ENCODE measurements at regions not wholly inside any gene's neighbourhood (a gene's known extent, or its start where the extent isn't known, plus 50 kb on each side); places are given as distances from the start of the nearest gene placed in this dataset.

- no peak overlapping the region for H3K4me3 ChIP-seq
- H3K4me1 ChIP-seq = no peaks in the 10 kb centered on the region
- intact Hi-C loops (cut with DNase I) = no loop called here
- no peak for DNase-seq (ENCODE audit: low spot score in 2 of 2)
- TF ChIP-seq CTCF (IDR thresholded peaks at IDR 0.05) = no peak
- H3K27me3 ChIP-seq = no peaks in the 10 kb centered on the region
- no peak overlapping the region for H3K27ac ChIP-seq
- H3K9me3 ChIP-seq = no peaks in the 10 kb centered on the region
- no peaks in the 10 kb centered on the region for H3K36me3 ChIP-seq
These were observed 81.8 kb upstream of the KITLG start for GRCh38 chr12:88662093-88662492.

- H3K27ac ChIP-seq = no peak overlapping the region
- no peaks in the 10 kb centered on the region for H3K27me3 ChIP-seq
- no peaks in the 10 kb centered on the region for H3K4me1 ChIP-seq
- H3K4me3 ChIP-seq = no peak overlapping the region
- TF ChIP-seq CTCF (IDR thresholded peaks at IDR 0.05) = no peak
- no peaks in the 10 kb centered on the region for H3K36me3 ChIP-seq
- no peak for DNase-seq (ENCODE audit: low spot score in 2 of 2)
- H3K9me3 ChIP-seq = no peaks in the 10 kb centered on the region
- intact Hi-C loops (cut with DNase I) = no loop called here
These were observed 77.7 kb upstream of the KITLG start for GRCh38 chr12:88658009-88658408.

- no peak for DNase-seq (ENCODE audit: low spot score in 2 of 2)
- H3K36me3 ChIP-seq = no peaks in the 10 kb centered on the region
- H3K27me3 ChIP-seq = no peaks in the 10 kb centered on the region
- no peak overlapping the region for H3K27ac ChIP-seq
- H3K4me3 ChIP-seq = no peak overlapping the region
- H3K9me3 ChIP-seq = no peaks in the 10 kb centered on the region
- no peaks in the 10 kb centered on the region for H3K4me1 ChIP-seq
- intact Hi-C loops (cut with DNase I) = no loop called here
- no peak for TF ChIP-seq CTCF (IDR thresholded peaks at IDR 0.05)
These were observed 70.4 kb upstream of the KITLG start for GRCh38 chr12:88650715-88651114.

- TF ChIP-seq CTCF (IDR thresholded peaks at IDR 0.05) = no peak
- Histone ChIP-seq H3K27ac (no peak overlapping the region), H3K4me1 (no peaks in the 10 kb centered on the region), H3K4me3 (no peak overlapping the region), H3K27me3 (no peaks in the 10 kb centered on the region), H3K36me3 (no peaks in the 10 kb centered on the region), H3K9me3 (no peaks in the 10 kb centered on the region)
- intact Hi-C loops (cut with DNase I) = no loop called here
- no peak for DNase-seq (ENCODE audit: low spot score in 2 of 2)
These were observed 68.4 kb upstream of the KITLG start for GRCh38 chr12:88648625-88649024.

GRCh38 chr12:88646824-88647223 lies 66.6 kb upstream of the KITLG start:
- no peaks in the 10 kb centered on the region for H3K4me1 ChIP-seq
- no peak for DNase-seq (ENCODE audit: low spot score in 2 of 2)
- intact Hi-C loops (cut with DNase I) = no loop called here
- TF ChIP-seq CTCF (IDR thresholded peaks at IDR 0.05) = no peak
- no peak overlapping the region for H3K27ac ChIP-seq
- H3K27me3 ChIP-seq = no peaks in the 10 kb centered on the region
- no peaks in the 10 kb centered on the region for H3K36me3 ChIP-seq
- H3K4me3 ChIP-seq = no peak overlapping the region
- no peaks in the 10 kb centered on the region for H3K9me3 ChIP-seq

- intact Hi-C loops (cut with DNase I) = no loop called here
- no peak for DNase-seq (ENCODE audit: low spot score in 2 of 2)
- no peaks in the 10 kb centered on the region for H3K36me3 ChIP-seq
- no peak for TF ChIP-seq CTCF (IDR thresholded peaks at IDR 0.05)
- no peaks in the 10 kb centered on the region for H3K9me3 ChIP-seq
- H3K4me3 ChIP-seq = no peak overlapping the region
- H3K27ac ChIP-seq = no peak overlapping the region
- no peaks in the 10 kb centered on the region for H3K27me3 ChIP-seq
- H3K4me1 ChIP-seq = no peaks in the 10 kb centered on the region
These were observed 65.5 kb upstream of the KITLG start for GRCh38 chr12:88645816-88646215.
